NCI-H187 (cell line): ENCODE measurements at regions not wholly inside any gene's neighbourhood (a gene's known extent, or its start where the extent isn't known, plus 50 kb on each side); places are given as distances from the start of the nearest gene placed in this dataset.
"Not testable (repeated sequence)": the region's sequence is repeated elsewhere in the genome, so short reads cannot be mapped to it uniquely, and the experiment has no call there.

Source experiments
- DNase-seq, 2 experiments: peaks; one replicate each; lab custom pipeline; 2025; lab: John Stamatoyannopoulos, UW

GRCh38 chr7:130948822-130949221, 214.8 kb upstream of the KLF14 start:
- DNase-seq, result no peak

GRCh38 chr7:130949550-130949949, 215.5 kb upstream of the KLF14 start:
- DNase-seq, result no peak

GRCh38 chr7:130950054-130950453, 216.0 kb upstream of the KLF14 start:
- DNase-seq, result no peak

GRCh38 chr7:130950741-130951140, 216.7 kb upstream of the KLF14 start:
- no peak for DNase-seq

GRCh38 chr7:130951303-130951975, 217.4 kb upstream of the KLF14 start:
- no peak for DNase-seq

- DNase-seq, result no peak
Observed at GRCh38 chr7:130951976-130952876, 218.2 kb upstream of the KLF14 start.

GRCh38 chr7:130953196-130953595, 219.2 kb upstream of the KLF14 start:
- DNase-seq, result no peak

- DNase-seq, result no peak
Observed at GRCh38 chr7:130954918-130955564, 221.0 kb upstream of the KLF14 start.

GRCh38 chr7:130955565-130955919, 221.5 kb upstream of the KLF14 start:
- no peak for DNase-seq

- DNase-seq, result no peak
Observed at GRCh38 chr7:130956417-130957136, 222.6 kb upstream of the KLF14 start.

GRCh38 chr7:130957137-130957513, 223.1 kb upstream of the KLF14 start:
- DNase-seq, result no peak

- DNase-seq, result not testable (repeated sequence)
Observed at GRCh38 chr7:130957722-130958435, 223.9 kb upstream of the KLF14 start.

- DNase-seq, result no peak
Observed at GRCh38 chr7:130958846-130959245, 224.8 kb upstream of the KLF14 start.

- no peak for DNase-seq
Observed at GRCh38 chr7:130959743-130960207, 225.8 kb upstream of the KLF14 start.

GRCh38 chr7:130960208-130960988, 226.4 kb upstream of the KLF14 start:
- DNase-seq, result no peak

GRCh38 chr7:130961128-130961601, 227.2 kb upstream of the KLF14 start:
- no peak for DNase-seq

GRCh38 chr7:130962109-130962508, 228.1 kb upstream of the KLF14 start:
- no peak for DNase-seq

- DNase-seq, result no peak
Observed at GRCh38 chr7:130963339-130963738, 229.3 kb upstream of the KLF14 start.

GRCh38 chr7:130965515-130965914, 231.5 kb upstream of the KLF14 start:
- no peak for DNase-seq

- DNase-seq, result no peak
Observed at GRCh38 chr7:130966246-130967009, 232.4 kb upstream of the KLF14 start.
